Stimulated activated CD8-positive, alpha-beta memory T cell treated with anti-CD3 and anti-CD28 coated beads, Interleukin-12 subunit alpha, Interleukin-12 subunit beta, amount 100 ng/mL, for 4 hours (primary cell): ENCODE measurements at regions not wholly inside any gene's neighbourhood (a gene's known extent, or its start where the extent isn't known, plus 50 kb on each side); places are given as distances from the start of the nearest gene placed in this dataset.
"Not testable (repeated sequence)": the region's sequence is repeated elsewhere in the genome, so short reads cannot be mapped to it uniquely, and the experiment has no call there.

Source experiments
- DNase-seq: peaks from one replicate; pipeline ENCODE4 v3.0.0-alpha.2; 2020; ENCODE audit warnings: low read depth

DNA sequence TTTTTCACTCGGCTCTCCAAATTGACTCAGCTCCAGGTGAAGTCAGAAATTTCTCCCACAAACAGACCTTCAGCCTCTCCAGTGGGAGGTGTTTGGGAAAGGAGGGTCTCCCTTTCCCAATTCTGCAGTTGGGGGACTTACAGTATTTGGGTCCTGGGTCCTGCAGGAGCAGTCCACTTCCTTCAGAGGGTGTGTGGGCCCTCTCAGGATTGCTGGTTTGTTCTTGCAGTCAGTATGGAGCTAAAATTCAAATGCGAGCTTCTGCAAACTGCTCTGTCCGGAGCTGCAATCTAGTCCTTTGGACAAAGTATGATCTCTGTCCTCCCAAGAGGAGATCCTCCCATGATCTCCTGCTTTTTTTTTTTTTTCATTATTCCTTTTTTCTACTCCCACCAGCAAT is 87.9 kb upstream of the MSTN start:
- no peak for DNase-seq

DNA sequence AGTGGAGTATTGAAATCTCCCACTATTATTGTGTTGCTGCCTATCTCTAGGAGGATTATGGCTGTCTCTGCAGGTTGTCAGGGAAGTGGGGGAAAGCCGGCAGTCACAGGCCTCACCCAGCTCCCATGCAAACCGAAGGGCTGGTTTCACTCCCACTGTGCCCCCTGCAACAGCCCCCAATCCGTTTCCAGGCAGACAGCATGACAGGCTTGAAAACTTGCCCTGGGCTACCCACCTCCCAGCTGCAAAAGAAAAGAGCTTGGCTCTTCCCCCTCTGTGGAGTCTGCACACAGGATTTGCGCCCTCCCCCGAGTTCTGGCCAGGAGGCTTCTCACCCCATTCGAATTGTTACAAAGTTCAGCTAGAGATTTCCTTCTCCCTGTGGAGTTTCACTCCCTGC is 87.4 kb upstream of the MSTN start:
- no peak for DNase-seq

DNA sequence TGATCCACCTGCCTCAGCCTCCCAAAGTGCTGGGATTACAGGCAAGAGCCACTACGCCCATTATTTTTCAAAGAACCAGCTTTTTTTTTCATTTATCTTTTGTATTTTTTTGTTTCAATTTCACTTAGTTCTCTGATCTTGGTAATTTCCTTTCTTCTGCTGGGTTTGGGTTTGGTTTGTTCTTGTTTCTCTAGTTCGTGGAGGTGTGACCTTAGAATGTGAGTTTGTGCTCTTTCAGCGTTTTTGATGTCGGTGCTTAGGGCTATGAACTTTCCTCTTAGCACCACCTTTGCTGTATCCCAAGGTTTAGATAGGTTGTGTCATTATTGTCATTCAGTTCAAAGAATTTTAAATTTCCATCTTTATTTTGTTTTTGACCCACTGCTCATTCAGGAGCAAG is 86.7 kb upstream of the MSTN start:
- DNase-seq, result no peak

DNA sequence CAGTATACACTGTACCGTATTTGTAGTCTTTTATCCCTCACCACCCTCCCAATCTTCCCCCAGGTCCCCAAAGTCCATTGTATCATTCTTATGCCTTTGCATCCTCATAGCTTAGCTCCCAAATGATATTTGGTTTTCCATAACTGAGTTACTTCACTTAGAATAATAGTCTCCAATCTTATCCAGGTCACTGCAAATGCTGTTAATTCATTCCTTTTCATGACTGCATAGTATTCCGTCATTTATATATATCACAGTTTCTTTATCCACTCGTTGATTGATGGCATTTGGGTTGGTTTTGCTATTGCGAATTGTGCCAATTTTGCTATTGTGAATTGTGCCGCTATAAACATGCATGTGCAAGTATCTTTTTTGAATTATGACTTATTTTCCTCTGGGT is 83.6 kb upstream of the MSTN start:
- DNase-seq, result not testable (repeated sequence)

DNA sequence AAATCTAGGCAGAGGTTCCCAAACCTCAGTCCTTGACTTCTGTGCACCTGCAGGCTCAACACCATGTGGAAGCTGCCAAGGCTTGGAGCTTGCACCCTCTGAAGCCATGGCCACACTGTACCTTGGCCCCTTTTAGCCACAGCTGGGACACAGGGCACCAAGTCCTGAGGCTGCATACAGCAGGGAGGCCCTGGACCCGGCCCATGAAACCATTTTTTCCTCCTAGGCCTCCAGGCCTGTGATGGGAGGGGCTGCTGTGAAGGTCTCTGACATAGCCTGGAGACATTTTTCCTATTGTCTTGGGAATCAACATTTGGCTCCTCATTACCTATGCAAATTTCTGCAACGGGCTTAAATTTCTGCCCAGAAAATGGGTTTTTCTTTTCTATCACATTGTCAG is 77.9 kb upstream of the MSTN start:
- not testable (repeated sequence) for DNase-seq

DNA sequence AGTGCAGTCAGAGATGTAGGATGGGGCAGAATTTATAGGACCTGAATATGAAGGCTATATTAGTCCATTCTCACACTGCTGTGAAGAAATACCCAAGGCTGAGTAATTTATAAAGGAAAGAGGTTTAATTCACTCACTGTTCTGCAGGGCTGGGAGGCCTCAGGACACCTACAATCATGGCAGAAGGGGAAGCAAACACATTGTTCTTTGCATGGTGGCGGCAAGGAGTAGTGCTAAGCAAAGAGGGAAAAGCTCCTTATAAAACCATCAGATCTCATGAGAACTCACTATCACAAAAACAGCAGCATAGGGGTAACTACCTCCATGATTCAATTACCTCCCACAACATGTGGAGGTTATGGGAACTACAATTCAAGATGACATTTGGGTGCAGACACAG is 76.8 kb upstream of the MSTN start:
- DNase-seq, result no peak

DNA sequence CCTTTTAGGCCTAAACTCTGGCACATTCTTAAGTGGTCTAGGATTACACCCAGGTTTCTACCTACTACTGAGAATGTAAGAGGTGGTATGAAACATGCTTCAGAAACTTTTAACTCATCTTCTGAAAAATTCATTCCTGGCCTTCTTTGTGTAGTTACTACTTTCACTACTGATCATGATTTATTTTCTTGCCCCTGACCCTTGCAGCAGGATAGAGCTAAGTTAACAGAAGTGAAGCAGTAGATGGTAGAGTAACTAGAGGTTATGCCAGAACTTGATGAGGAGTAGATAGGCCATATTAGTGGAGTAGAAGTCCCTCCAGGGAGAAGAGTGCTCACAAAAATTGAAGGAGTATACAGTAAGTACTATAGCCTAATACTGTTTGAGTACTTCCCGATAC is 75.5 kb upstream of the MSTN start:
- no peak for DNase-seq

DNA sequence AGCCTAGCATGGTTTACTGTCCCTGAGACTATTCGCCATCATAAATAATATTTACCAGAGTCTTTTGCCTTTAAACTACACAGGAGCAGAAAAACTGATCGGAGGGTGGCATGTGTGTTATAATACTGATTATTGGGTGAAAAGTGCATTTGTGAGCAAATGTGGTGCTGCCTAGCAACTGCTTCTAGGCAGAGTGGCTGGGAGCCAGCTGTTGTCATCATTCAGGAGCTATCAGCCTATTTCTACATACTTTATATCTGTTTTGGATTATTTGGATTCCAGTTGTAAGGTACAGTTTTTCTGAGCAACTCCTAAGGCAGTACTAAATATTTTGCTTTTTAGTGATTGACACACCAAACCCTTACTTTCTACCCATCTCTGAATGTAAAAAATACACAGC is 75.0 kb upstream of the MSTN start:
- DNase-seq, result no peak

DNA sequence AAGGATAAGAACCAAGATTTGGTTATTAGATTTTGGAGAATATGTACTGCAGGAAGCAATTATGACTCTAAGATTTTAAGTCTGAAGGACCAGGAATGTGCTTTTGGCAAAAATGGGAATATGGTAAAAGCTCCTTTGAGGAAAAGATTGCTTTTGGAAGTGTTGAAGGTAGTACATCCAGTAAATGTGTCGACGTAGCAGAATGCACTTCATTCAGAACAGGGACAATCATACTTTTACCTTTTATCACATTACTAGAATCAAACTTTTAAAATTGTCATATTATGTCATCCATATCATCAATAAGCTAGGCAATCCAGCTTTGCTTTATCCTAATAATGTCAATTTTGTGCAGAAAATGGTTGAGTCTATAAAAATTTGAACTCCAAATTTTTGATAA is 74.3 kb upstream of the MSTN start:
- DNase-seq, result no peak

DNA sequence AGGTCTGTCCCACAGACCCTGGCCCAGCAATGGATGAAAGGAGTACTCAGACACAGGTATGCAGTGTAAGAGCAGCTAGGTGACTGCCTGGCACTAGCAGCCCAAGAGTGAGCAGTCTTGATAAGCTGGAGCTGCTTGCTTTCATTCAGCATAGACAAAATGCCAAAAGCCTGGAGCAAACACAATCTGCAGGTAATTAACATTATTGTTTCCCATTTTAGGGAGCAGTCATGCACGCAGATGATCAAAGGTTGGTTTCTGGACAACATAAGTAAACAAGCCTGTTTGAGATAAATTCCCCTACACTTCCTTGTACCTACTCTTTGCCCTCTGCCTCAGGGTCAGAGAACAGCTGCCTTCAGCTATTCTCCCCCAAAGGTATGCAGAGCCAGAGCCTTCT is 73.7 kb upstream of the MSTN start:
- DNase-seq, result no peak

DNA sequence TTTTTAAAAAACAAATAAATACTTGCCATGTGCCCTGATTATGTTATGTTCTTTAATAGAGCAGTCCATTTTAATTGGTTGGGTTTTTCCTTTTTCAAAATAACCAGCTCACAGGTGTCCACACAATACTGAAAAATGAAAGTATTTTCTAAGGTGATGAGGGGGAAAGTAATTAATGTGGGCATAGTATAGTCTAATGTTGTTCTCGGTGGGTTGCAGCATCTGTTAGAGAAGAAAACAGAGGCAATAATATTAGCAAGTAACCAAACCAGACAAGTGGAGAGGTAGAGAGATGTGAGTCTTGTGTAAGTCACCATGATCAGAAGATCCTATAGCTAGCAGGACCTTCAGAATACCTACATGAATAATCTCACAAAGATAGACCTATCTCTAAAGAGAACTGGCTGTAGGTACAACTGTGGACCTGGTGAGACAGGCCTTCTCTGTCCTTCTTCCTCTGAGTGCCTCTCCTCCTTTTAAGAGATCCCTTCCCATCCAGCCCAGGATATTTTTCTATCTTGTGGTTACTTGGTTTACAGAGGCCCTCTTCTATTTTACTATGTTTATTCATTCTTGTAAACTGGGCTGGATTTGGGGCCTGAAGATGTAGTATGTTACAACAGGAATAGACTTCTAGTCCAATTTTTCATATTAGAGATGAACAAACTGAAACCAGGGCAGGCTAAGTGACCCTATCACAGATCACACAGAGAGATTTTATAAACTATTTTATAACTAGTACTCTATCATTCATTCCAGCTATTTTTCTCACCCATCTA is 67.1 kb upstream of the MSTN start:
- DNase-seq, result no peak

DNA sequence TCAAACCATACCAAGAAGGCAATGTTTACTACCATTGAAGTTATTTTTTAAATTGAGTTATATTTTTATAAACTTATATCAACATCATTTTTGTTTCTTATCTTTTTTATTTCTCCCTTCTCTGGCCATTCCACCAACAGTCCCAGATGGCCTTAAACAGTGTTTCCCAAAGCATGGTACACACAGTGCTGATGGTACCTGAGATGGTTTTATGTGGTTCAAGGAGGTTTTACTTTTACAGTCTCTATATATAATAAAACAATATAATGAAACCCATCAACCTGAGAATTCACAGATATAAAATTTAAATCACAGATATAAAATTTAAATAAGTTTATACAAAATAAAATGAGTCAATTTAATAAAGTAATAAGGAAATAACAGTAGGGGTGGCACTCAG is 65.1 kb upstream of the MSTN start:
- DNase-seq, result no peak

DNA sequence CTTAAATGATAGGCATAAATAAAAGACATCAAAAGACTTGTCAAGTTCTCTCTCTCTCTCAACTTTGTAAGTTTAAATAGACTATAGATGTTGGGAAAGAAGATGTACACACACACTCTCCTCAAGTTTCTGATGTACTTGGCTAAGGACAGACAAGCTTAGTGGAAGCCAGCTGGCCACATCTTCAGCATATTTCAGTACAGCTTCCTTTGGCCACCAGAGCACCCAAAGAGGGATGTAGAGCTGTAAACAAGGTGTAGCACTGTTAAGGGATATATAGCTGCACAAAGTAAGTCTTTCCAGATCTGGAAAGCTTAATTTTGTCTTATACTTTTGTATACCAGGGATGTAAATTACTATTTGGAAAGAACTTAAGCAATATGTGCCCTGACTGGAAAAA is 64.3 kb upstream of the MSTN start:
- DNase-seq, result no peak

DNA sequence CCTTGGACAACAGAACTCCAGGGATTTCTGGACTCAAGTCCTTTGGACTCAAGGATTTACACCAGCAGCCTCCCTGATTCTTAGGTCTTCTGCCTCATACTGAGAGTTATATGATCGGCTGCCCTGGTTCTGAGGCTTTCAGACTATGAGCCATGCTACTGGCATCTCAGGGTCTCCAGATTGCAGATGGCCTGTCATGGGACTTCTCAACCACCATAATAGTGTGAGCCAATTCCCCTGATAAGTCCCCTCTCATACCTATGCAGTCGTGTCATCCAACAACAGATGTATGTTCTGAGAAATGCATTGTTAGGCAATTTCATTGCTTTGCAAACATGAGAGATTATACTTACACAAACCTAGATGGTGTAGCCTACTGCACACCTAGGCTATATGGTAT is 61.4 kb upstream of the MSTN start:
- no peak for DNase-seq

DNA sequence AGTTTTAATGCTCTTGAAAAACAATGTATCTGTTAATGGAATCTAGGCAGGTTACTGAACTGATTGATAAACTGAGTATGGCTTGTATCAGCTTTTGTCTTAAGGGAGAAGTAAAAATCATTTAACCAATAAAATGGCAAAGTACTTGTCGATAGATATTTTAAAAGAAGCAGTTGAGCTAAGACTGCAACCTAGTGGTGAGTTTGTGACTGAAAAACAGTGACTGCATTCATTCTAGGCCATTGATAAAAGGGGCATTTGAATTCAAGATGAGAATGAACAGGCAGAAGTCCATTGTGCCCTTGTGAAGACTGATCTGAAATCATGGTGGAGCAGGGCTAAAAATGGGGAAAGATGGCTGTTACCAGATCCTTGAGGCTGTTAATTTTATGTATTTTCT is 59.4 kb upstream of the MSTN start:
- DNase-seq, result no peak

DNA sequence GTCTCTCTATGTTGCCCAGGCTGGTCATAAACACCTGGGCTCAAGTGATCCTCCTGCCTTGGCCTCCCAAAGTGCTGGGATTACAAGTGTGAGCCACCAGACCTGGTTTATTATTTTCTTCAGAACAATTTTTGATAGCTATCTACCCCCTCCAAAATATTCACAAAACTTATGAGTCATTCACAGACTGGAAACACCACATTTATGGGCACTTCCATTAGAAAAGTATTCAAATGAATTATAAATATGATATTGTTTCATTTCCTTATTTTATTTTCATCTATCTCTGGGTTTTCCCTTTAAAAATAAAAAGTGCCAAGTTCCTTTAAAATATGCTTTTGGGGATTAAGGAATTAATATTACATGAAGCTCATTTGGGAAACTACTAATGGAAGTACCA is 58.8 kb upstream of the MSTN start:
- DNase-seq, result no peak

DNA sequence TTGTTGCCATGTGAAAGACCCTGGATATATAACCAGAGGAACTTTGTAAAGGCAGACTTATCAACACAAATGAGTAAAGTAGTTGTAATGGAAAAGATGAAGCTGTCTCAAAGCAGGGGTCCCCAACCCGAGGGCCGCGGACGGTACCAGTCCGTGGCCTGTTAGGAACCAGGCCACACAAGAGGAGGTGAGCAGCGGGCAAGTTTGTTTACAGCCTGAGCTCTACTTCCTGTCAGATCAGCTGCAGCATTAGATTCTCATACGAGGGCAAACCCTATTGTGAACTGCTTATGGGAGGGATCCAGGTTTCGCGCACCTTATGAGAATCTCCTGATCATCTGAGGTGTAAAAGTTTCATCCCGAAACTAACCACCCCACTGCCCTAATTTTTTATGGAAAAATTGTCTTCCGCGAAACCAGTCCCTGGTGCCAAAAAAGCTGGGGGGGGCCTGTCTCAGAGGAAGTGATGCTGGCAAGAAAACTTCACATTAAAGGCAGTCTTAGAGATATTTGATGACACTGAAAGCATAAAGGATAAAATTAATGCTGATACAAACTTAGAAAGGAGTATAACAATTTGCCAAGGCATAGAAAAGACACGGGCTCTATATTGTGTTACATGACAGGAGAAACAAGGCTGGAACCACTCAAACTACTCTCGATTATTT is 57.5 kb upstream of the MSTN start:
- DNase-seq, result no peak

DNA sequence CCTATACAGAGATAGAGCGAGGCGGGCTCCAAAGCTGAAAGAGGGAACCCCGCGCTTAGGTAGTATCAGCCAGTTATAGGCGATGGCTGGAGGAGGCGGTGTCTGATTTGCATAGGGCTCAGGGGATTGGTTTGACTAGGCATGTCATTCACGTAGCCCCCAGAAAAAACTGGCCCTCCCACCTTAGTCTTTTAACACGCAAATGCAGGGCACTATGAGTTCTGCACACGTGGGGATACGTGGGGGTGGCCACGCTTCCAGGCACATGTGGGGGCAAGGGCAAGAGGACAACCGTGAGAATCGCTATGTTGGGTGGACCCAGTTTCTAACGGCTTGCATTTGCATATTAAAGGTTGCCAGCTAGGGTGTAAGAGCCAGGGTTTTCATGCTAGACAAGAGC is 56.7 kb upstream of the MSTN start:
- peak; percentile 14 for DNase-seq

DNA sequence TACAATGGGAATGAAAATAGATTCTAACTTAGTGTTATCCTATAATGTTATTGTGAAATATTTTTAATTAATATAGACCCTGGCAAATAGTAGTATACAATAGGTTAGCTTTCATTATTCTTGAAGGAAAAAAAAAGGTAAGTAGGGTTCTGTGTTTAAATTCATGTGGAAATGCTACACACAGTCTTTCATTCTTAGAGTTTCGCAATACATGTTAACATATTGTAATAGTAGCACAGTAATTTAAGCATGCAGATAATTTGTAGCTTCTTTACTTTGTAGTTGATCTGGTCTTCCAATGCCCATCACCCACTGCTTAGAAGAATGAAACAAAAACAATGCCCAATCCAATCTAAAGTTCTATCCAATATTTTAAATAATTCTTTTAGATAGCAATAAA is 54.8 kb upstream of the MSTN start:
- no peak for DNase-seq

DNA sequence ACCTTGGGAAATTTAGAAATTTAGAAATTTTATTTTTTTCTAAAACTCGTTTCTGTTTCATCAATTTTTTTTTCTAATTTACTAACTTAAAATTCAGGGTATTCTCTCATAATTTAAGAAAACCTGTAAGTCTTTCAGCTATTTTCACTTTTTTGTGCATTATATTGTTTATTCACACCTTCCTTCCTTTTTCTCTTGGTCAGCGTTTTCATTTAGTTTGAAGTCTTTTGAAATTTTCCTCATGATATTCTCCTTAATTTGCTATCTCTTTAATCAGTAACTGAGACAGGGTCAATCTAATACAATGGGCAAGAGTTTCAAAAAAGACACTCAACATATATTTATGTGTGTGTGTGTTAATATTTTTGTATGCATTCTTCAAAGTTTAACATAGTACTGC is 50.5 kb upstream of the MSTN start:
- no peak for DNase-seq
